BJ (cell line): ENCODE measurements at regions not wholly inside any gene's neighbourhood (a gene's known extent, or its start where the extent isn't known, plus 50 kb on each side); places are given as distances from the start of the nearest gene placed in this dataset.

Source experiments
- CTCF ChIA-PET: fragments of 350-600 bp; formaldehyde crosslinking; extraction: SDS; loops from one replicate; lab custom pipeline; 2021; ENCODE audit warnings: antibody characterized with exemption, inconsistent platforms; lab: Yijun Ruan, JAX
- POLR2A ChIA-PET: fragments of 300-600 bp; sonication (Branson Sonifier 250); formaldehyde crosslinking; extraction: SDS; loops from one replicate; lab custom pipeline; 2021; ENCODE audit warnings: antibody characterized with exemption; lab: Charles Lee
- DNase-seq: peaks from one replicate; pipeline ENCODE4 v3.0.0-alpha.2; 2011; ENCODE audit warnings: low read depth
- H3K27me3 ChIP-seq: 2 replicates; pipeline ENCODE4 v1.6.0; 2011; ENCODE audit warnings: low read length; ENCODE audit not compliant: control insufficient read depth, insufficient read depth
- H3K36me3 ChIP-seq: 2 replicates; pipeline ENCODE4 v1.5.1; 2011; ENCODE audit warnings: low read length; ENCODE audit not compliant: control insufficient read depth, insufficient read depth
- H3K4me3 ChIP-seq: 2 replicates; pipeline ENCODE4 v1.5.1; 2011; ENCODE audit warnings: low read depth, mild to moderate bottlenecking, control low read depth, low read length
- CTCF ChIP-seq: IDR thresholded peaks from 2 replicates; pipeline ENCODE4 v1.5.1; 2011; ENCODE audit warnings: low read depth, mild to moderate bottlenecking, control low read depth, inconsistent platforms, low read length, moderate library complexity; ENCODE audit not compliant: insufficient read depth

GRCh38 chr3:117602058-117602644 is 892.6 kb downstream of the TUSC7 start:
- ChIA-PET CTCF (no interaction called here), POLR2A (no interaction called here)
- DNase-seq = no peak
- no peak for TF ChIP-seq CTCF
- Histone ChIP-seq H3K4me3 (no peak overlapping the region), H3K36me3 (no peaks in the 10 kb centered on the region), H3K27me3 (no peaks in the 10 kb centered on the region)

- Histone ChIP-seq H3K27me3 (no peaks in the 10 kb centered on the region), H3K4me3 (no peak overlapping the region), H3K36me3 (no peaks in the 10 kb centered on the region)
- DNase-seq = no peak
- TF ChIP-seq CTCF = no peak
- POLR2A ChIA-PET = no interaction called here
- CTCF ChIA-PET = no interaction called here
Measured at GRCh38 chr3:117603097-117603496, 893.5 kb downstream of the TUSC7 start.

GRCh38 chr3:117606866-117607265 is 897.3 kb downstream of the TUSC7 start:
- no peak for TF ChIP-seq CTCF

GRCh38 chr3:117609330-117609729 is 899.8 kb downstream of the TUSC7 start:
- ChIA-PET POLR2A (no interaction called here), CTCF (interaction anchor here (0.8 to 1.2 kb wide), 2 partner anchors 11 to 388 kb away, joined by 3 read pairs; no protein-coding TSS in a partner anchor)
- H3K27me3 ChIP-seq = no peaks in the 10 kb centered on the region
- no peak for TF ChIP-seq CTCF
- no peaks in the 10 kb centered on the region for H3K36me3 ChIP-seq
- DNase-seq = no peak
- H3K4me3 ChIP-seq = no peak overlapping the region

More at GRCh38 chr3:117606866-117607265, 897.3 kb downstream of the TUSC7 start:
- H3K36me3 ChIP-seq = no peaks in the 10 kb centered on the region
- H3K4me3 ChIP-seq = no peak overlapping the region
- POLR2A ChIA-PET = no interaction called here
- CTCF ChIA-PET = no interaction called here
- no peaks in the 10 kb centered on the region for H3K27me3 ChIP-seq
- DNase-seq = no peak

GRCh38 chr3:117610156-117610555 is 900.6 kb downstream of the TUSC7 start:
- CTCF ChIA-PET = interaction anchor here (1.2 kb wide), 1 partner anchor 387 kb away, joined by 3 read pairs; no protein-coding TSS in a partner anchor
- Histone ChIP-seq H3K27me3 (no peaks in the 10 kb centered on the region), H3K36me3 (no peaks in the 10 kb centered on the region), H3K4me3 (no peak overlapping the region)
- no peak for DNase-seq
- POLR2A ChIA-PET = no interaction called here
- TF ChIP-seq CTCF = no peak
